ENCODE measurements at regions not wholly inside any gene's neighbourhood (a gene's known extent, or its start where the extent isn't known, plus 50 kb on each side); places are given as distances from the start of the nearest gene placed in this dataset.
"Not testable (repeated sequence)": the region's sequence is repeated elsewhere in the genome, so short reads cannot be mapped to it uniquely, and the experiment has no call there.

DNA sequence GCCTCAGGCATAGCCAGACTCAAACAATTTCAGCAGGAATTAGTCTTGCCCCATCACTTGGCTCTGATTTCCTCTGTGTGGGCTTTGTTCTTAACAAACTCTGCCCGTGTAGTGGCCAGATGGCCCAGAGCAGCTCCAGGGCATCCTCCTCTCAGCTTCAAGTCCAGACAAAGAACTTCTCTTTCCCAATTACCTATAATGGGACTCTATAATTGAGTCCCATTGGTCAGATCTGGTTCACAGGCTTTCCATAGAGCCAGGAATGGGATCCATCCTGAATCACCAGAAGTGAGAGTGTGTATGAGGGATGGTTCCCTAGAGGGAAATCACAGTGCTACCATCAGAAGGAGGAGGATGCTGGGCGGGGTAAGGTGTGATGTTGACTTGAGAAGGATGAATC, 515.8 kb downstream of the KIF4B start:
- DNase-seq: no peak

DNA sequence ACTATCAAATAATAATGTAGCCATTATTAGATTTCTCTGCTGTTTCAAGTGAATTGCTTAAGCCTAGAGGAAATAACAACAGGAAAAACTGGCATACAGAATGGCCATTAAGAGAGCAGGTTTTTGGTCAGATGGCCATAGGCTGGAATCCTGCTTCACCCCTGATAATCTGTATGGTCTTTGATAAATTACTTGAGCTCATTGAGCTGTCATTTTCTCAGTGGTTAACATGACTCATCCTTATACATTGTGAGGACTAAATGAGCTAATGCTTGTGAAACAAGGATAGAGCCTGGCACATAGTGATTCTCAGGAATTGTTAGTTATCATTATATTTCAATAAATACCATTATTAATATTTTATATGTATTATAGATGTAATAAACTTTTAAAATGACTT, 516.5 kb downstream of the KIF4B start:
- no peak for DNase-seq

DNA sequence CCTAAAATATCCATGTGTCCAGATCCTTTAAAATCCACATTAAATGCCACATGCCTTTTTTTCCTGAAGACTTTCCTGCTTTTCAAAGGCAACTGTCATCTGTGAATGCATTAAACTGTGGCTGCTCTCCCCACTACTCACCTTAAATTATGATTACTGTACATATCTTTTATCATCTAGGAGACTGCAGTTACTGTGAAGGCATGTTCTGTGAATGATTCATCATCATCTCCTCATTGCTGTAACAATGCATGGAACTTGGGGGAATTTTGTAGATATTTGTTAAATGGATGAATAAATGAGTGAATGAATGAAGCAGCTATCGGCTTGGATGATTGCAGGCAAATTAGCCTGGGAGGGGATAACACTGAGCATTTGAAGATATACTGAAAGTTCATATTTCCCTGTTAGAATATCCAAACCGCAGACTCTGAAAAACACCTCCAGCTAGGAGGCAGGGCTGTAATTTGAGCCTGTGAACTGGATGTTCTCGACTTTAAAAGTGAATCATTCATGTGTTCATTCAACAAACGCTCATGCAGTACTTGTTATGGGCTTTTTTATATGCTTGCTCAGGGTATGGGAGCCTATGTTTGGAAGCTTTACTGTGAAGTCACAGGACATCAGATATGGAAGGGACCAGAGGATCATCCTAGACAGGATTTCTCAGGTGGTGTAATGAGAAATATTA, 519.2 kb downstream of the KIF4B start:
- DNase-seq: no peak

DNA sequence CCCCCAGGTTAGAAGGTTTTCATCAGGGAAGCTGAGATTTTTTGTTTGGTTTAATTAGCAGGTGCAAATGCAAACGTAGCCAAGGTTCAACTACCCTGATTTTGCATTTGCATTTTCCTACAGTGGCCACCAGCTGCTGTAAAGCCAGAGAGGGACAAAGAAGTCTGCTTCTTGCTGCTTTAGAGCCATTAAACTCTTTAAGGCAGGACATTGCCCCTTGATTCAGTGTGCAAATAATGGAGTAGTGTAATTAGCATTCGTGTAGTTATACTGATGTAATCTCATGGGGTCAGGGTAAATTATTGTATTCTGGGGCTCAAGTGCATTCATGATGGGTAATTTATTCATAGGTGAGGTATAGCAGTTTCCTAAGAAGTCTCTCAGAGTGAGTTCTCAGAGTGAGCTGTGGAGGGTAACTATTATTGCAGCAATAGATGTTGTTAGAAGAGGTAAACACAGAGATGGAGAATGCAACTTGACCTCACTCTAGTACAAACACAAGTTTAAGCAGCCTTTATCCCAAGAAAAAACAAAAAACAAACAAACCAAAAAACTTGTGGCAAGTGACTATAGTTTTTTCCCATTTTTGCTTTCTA, 526.5 kb downstream of the KIF4B start:
- no peak for DNase-seq

DNA sequence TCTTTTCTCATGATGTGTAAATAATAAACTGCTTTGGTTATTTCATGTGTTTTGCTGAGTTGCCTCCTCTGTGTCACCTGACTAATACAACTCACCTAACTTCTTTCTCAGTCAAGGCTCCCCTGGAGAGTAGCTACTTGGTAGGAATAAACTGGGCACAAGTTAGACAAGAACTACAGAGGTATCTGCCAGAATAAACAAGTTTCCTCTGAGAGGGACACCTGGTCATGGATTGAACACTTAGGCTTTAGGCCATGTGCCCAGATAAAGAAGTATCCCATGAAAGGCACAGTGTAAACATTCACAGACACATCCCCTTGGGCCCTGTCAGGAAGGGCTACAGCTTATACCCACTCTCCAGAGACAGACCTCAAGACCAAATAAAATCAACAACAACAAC, 532.5 kb downstream of the KIF4B start:
- no peak for DNase-seq

DNA sequence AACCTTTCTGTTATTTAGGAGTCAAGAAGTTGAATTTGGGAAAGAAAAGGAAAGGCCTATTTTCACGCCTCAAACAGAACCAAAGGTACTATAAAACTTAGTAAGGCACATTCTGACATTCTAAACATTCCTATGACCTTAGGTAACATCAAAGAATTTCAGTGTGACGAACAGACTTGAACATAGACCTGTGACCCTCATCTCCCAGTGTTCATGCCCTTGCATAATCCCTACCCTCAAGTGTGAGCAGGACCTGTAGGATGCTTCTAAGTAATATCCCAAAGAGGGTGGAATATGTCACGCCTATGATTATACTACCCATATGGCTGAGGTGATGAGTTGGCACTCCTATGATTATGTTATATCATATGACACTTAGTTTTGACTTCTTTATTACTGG, 540.9 kb downstream of the KIF4B start:
- DNase-seq: no peak

DNA sequence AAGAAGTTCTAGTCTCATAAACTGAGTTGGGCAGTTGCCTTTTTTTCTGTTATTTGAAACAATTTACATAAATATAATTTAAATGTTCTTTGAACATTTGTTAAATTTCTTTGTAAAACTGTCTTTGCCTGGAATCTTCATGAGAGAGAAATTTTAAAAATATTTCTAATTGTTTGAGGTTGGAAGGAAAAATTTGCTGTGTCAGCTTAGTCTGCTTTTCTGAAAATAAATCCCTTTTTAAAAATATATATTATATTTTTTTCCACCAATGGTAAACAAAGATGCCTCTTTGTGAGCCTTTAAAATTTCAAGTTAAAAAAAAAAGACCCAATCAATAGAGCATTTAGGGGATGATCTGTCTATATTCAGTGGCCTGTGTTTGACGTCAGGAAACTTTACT, 542.7 kb downstream of the KIF4B start:
- DNase-seq: no peak

DNA sequence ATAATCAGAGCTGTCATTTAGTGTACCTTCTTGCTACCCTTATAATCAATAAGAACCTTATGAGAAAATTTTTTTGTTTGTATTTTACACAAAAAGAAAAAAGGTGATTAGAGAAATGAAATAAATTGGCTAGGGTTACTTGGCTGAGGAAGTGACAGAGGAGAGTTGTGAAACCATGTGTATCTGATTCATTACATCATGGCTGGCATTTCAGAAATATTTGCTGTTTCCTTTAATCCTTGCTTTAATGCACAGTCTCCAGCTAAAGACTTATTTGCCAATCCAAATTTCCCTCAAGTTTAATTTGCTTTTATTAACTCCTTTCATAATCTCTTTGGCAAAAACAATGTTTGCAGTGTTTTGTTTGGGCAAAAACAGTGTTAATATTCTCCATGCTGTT, 543.1 kb downstream of the KIF4B start:
- no peak for DNase-seq

DNA sequence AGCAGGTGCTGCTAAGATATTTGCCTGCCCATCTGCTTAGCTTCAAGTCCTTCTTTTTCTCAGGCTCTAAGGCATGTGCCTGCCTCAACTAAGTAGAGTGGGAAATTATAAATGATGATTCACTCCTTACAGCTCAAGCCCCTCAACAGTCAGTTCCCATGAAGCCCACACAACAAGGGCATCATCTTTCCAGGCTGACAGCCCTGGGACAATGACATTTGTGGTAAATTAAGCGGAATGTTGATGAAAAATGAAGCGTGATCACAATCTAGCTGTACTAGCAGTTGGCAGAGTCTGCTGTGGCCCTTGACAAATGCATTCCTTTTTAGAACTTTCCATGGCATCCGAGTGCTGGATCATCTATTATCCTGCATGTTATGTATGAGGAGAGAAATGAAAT, 548.6 kb downstream of the KIF4B start:
- DNase-seq: no peak

DNA sequence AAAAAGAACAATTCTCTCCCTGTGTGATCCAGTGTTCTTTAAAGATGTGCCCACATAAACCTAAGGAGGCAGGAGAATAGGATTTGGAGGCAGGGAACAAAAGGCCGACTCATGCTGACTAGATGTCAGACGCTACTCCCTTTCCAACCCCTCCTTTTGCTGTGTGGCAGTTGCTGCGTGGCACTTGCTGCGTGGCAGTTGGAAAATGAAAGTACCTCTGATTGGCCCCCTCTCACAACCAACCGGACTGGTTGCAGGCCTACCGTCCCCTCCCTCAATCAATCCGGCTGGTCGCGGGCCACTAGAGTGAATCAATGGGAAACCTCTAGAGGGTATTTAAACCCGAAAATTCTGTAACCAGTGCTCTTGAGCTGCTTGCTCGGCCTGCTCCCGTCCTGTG, 551.0 kb downstream of the KIF4B start:
- no peak for DNase-seq

DNA sequence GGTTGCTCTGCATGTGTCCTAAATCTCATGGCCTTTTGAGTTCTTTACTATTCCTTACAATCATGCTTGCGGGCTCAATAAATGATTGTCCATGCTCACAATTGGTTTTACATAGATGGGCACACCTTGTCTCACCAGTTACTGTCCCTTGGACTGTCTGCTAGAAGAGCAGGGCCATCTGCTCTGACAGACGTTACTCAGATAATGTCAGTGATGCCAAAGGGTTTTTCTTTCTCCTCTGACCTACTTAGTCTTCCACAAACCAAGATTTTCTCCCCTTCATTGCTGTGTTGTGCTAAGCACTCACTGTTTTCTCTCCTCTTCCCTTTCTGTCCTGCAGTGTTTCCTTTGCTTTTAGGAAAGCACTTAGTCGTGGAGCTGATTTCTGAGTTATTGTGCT, 562.3 kb downstream of the KIF4B start:
- DNase-seq: no peak

DNA sequence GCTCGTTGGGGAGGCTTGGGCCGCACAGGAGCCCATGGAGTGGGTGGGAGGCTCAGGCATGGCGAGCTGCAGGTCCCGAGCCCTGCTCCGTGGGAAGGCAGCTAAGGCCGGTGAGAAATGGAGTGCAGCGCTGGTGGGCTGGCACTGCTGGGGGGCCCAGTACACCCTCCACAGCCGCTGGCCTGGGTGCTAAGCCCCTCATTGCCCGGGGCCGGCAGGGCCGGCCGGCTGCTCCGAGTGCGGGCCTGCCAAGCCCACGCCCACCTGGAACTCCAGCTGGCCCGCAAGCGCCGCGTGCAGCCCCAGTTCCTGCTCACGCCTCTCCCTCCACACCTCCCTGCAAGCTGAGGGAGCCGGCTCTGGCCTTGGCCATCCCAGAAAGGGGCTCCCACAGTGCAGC, 573.3 kb downstream of the KIF4B start:
- not testable (repeated sequence) for DNase-seq

DNA sequence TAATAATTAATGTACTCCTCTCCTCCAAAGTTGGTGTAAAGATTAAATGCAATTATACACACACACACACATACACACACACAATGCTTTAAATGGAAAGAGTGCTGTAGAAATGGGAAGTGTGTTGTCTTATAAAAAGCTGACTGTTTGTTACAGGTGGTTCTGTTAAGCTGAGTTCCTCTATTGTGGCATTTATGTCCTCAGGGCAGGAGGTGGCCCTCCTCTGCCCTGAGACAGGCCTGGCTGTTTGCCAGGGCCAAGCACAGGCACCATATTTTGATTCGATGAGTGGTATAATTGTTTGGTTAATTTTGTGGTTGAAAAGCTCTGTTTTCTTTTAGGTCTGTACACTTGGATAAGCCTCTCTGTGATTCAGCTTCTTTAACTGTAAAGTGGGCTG, 573.9 kb downstream of the KIF4B start:
- DNase-seq: no peak

DNA sequence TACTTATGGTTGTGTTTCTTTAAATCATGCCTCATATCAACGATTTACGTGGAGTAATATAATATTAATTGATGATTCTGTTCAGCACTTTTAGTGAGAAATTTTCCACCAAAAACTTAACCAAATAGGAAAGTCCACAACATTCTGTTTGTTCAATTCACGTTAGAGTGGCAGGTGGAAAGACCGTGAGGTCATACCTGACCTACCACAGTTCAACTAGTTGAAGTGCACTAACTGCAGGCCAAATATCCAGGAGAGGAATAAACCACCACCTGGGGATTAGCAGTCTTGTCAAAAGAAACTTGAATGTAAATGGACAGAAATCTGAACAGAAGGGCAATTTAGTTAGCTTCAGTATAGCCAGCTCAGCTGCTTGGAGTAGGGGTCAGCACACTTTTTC, 577.7 kb downstream of the KIF4B start:
- DNase-seq: no peak

DNA sequence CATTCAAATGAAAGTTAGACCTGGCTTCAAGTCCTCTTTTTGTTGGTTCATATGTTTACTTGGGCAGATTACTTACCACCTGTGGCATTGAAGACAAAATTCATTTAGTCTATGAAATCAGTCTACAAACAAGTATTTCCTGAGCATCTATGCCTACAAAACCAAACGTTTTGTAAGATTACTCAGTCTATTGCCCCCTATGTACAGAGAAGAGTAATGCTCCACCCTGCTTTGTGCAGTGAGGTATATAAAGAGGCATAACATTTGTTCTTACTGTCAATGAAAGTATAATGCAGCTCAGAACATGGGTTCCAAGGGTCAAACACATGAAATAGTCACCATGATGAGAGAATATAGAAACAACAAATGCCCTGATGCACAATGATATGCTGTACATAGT, 580.7 kb downstream of the KIF4B start:
- no peak for DNase-seq

DNA sequence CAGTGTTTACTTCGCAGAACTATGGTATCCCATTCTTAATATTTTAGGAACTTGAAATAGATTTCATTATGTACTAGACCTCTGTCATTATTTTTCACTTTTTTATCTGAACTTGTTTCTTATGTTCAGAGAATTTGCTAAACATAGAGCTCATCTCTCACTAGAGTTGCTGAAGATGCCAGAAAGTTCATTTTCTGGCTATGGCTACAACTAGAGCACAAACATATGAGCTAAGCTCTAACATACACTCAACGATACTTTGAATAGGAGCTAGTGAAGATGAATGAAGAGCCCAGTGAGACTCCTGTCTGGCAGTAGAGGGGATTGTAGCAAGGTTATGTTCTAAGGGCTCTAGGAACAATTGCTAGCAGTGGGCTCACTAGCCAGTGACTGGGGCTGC, 582.2 kb downstream of the KIF4B start:
- DNase-seq: no peak

DNA sequence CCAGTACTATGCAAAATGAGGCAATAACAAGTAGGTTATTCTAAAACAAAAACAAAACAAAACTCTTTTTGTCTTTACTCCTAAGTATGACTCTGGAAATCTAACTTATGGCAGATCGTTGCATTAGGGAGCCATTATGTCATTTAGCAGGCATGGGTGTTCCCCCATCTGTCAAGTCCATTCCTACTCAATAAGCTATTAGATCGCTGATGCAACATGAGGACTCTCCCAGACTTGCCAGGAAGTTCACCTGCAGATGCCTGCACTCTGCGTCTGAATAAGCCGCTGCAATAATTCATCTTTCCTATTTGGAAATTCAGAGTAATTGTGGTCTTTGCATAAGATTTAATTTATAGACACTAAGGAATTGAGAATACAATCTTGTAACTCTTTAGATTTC, 585.0 kb downstream of the KIF4B start:
- no peak for DNase-seq

DNA sequence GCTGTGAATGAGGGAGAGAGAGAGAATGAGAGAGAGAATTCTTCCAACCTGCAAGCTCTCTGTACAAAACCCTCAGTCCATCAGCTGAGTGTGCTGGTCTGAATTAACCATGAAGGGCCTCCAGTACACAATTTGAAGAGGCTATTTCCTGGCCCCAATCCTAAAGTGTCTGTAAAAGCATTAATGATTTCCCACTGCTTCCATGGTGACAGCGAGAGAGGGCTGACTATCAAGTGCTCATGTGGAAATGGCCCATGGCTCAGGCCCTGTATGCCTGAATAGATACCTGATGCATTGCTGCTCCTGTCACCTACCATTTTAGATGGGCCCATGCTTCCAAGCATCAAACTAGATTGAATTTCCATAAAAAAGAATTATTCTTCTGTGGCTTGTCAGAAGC, 592.4 kb downstream of the KIF4B start:
- DNase-seq: no peak

DNA sequence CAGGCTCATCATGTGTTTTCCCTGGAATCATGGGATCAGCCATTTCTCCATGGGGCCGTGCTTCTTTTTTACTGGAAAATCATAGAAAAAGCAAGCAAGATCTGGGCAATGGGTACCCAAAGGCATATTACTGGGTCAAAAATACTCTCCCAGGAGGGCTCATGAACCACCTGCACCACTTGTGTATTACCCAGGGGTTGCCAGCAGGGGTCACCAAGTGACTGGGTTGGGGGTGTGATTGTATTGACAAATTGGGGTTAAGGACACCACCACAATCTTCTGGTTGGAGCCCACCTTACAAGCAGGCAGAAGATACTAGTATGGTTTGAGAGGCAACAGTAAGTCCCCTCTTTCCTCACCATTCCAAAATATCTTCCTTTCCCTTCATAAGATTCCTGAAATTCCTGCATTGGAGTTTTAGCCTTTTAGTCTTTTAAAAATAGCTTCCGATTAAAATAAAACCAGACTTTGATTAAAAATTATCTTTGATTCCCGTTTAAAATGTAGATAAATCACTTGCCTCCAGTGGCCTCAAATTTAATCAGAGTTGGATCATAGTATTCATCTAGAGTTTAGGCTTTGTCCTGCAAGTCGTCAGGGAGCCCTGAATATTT, 603.3 kb downstream of the KIF4B start:
- no peak for DNase-seq

DNA sequence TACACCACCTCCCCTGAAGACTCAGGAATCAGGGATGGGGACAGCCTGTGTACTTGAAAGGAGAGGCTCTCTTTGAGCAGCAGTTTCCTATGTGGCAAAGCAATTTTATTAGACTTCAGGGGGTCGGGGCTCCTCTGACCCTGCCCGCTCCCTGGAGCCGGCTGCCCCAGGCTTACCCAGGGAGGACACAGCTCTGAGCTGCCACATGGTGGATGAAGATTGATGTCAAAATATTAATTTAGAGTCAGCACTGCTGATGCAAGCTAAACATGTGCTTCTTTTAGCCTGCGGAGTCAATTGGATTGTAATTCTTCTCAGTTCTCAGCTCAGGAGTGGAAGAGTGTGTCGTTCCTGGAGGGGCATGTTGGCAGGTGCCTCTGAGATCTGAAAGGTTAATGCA, 606.1 kb downstream of the KIF4B start:
- DNase-seq: no peak

DNA sequence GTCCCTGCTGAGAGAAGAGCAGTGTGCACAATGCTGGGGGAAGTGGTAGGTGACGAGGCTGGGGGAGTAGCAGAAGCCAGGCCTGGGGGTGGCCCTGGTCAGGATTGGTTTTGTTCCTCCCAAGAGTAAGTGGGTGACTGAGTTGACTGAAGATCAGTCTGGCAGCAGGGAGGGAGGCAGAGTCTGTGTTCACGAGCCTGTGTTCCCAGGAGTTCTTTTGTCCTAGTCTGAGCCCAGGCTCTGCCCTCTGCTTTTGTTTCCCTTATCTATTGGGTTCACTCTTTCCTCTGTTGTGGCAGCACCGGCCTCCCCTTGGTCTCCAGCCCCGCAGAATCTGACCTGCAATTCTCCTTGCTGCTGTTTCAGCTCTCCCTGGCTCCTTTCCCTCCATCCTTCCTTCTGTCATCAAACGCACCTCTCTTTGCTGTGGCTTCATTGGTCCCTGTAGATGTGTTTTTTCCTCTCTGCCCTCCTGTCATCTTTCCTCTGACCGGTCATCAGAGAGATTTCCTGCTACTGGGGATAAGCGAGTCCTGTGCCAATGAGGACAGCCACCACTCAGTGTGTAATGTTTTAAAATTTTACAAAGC, 607.4 kb downstream of the KIF4B start:
- DNase-seq: no peak

DNA sequence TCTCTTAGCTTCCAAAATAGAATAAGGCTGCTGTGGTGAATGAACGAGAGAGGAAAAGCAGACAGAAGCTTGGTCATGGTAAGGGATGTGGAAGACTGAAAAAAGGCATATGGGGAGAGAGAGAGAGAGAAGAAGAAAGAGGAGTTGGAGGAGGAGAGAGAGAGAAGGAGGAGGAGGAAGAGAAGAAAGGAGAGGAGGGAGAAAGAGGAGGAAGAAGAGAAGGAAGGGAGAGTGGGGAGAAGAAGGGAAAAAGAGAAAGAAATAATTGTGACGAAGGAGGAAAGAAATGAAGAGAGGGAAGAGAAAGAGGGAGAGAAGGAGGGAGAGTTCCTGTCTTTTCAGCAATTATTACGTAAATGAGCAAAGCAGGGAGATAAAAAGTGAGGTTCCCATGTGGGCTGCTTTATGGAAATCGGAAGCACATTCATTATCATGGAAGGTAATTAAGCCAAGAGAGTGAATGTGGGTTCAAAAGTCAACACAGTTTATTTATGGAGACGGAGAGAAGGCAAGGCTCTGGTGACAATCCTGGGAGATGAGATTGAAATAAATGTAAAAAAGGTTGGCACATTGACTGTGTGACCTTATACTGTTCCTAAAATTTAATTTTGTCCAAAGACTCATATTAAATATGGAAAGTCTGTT, 611.2 kb downstream of the KIF4B start:
- no peak for DNase-seq

DNA sequence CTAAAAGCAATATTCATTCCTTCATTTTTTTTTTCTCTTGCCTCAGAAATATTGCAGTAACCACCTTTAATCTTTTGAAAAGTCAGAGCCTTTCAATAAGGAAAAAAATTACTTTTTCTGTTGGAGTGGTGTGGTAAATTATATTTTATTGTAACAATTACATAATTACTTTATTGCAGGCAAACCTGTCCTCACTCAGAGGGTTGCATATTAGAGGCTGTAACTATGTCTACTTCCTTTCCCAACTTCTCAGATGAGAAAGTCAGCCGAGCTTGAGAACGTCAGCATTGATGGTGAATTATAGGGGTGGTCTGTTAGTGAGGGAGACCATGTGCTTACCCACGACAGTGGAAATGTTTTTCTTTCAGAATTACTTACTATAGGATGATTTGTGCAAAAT, 611.8 kb downstream of the KIF4B start:
- no peak for DNase-seq

Data from NCI-H1048 (cell line).